Vagina (tissue), 2 donors: ENCODE measurements at regions not wholly inside any gene's neighbourhood (a gene's known extent, or its start where the extent isn't known, plus 50 kb on each side); places are given as distances from the start of the nearest gene placed in this dataset.

ENCODE experiments used
- DNase-seq, 2 donors: peaks; one replicate each; pipeline ENCODE4 v3.0.0-alpha.2; 2017; ENCODE audit errors: extremely low spot score in 2 of 2
- H3K27ac ChIP-seq: fragments of 200-600 bp; sonication (generic); one replicate; pipeline ENCODE4 v1.5.1; 2019
- H3K27me3 ChIP-seq: fragments of 200-600 bp; sonication (generic); one replicate; pipeline ENCODE4 v1.5.1; 2019
- H3K36me3 ChIP-seq, 2 donors: fragments of 200-600 bp; sonication (generic); one replicate each; pipeline ENCODE4 v1.5.1; 2017 to 2019
- H3K4me1 ChIP-seq: fragments of 200-600 bp; sonication (generic); one replicate; pipeline ENCODE4 v1.5.1; 2019
- H3K4me3 ChIP-seq, 2 donors: fragments of 200-600 bp; sonication (generic); 1 replicate in 1 of 2; 2 replicates in 1 of 2; pipeline ENCODE4 v1.5.1; 2016 to 2019
- H3K9me3 ChIP-seq: fragments of 200-600 bp; sonication (generic); one replicate; pipeline ENCODE4 v1.5.1; 2019
- CTCF ChIP-seq, 3 experiments: fragments of 450-650 bp in 2 of 3; fragments of 200-600 bp in 1 of 3; sonication (generic) in 1 of 3; IDR thresholded peaks; one replicate each; pipeline ENCODE4 v1.5.1; 2017 to 2019; ENCODE audit warnings: antibody characterized with exemption in 3 of 3, mild to moderate bottlenecking in 2 of 3, moderate library complexity in 2 of 3
- POLR2A ChIP-seq, 2 donors: fragments of 450-650 bp; IDR thresholded peaks; one replicate each; pipeline ENCODE4 v1.6.1; 2017; ENCODE audit warnings: antibody characterized with exemption in 2 of 2, mild to moderate bottlenecking in 2 of 2, moderate library complexity in 2 of 2
- POLR2AphosphoS5 ChIP-seq, 2 donors: sonication (generic); formaldehyde crosslinking; IDR thresholded peaks; one replicate each; pipeline ENCODE4 v1.9.0; 2017; ENCODE audit warnings: antibody characterized with exemption in 2 of 2, mild to moderate bottlenecking in 2 of 2, low read depth in 1 of 2; ENCODE audit not compliant: insufficient read depth in 1 of 2
- intact Hi-C: fragments of 100-400 bp; cut with DNase I; formaldehyde crosslinking; loops from one replicate; pipeline ENCODE4 v1.15.1; 2023

DNA sequence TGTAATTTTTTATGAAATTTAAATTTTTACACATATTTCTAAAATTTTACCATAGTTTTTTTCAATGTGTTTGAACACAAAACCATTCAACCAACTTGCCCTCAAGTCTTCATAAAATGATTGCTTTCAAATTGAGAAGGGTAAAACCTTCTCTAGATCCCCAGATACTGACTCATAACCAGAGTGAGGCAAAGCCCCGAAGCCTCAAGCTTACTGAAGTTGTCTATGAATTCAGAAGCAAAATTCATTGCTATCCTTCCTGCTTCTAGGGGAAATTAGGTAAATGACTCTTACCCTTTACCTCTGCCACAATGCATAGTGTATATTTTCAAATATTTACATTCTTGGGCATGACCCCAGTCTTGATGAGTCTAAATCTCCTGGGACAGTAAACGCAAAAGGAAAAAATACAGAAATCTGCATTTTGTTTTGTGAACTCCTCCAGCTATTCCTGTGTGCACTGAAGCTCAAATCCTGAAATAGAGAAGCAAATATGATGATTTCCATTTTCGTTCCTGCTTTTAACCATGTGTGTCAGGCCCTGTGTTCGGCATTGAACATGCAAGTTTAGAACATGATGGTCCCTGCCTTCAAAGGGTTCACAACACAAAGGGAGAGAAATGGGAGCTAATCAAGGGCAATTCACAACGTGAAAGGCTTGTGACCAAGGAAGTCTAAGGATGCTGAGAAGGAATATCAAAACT lies 246.3 kb downstream of the SUCLG1 start:
- Histone ChIP-seq H3K36me3 (no peaks in the 10 kb centered on the region), H3K4me3 (no peak overlapping the region), H3K27me3 (no peaks in the 10 kb centered on the region), H3K4me1 (no peaks in the 10 kb centered on the region), H3K27ac (no peak overlapping the region), H3K9me3 (no peaks in the 10 kb centered on the region)
- intact Hi-C loops: no loop called here
- DNase-seq: no peak
- TF ChIP-seq POLR2A (IDR thresholded peaks at IDR 0.05) (no peak), POLR2AphosphoS5 (IDR thresholded peaks at IDR 0.05; ENCODE audit: insufficient read depth in 1 of 2, low read depth in 1 of 2) (no peak), CTCF (IDR thresholded peaks at IDR 0.05) (no peak)

GRCh38 chr2:84209941-84210340 lies 249.1 kb downstream of the SUCLG1 start:
- no peak for DNase-seq
- no peak for TF ChIP-seq POLR2A (IDR thresholded peaks at IDR 0.05)
- no peak for TF ChIP-seq POLR2AphosphoS5 (IDR thresholded peaks at IDR 0.05; ENCODE audit: insufficient read depth in 1 of 2, low read depth in 1 of 2)
- TF ChIP-seq CTCF (IDR thresholded peaks at IDR 0.05): no peak

DNA sequence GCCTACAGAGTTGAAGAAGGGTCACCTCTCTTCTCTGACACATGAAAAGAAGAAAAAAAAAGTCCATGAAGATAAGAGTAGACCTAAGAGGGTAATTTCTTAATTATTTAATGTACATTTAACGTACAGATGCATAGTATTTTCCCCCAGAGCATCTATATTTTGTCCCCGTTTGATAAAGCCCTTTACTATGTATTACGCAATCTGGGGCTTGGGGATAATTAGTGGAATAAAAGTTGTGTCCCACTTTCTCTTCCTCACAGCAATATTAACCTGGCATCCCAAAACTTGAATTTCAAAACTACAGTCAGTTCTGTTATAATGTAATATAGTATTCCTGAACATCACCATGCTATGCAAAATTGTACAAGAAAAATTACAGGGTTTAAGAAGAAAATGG lies 254.1 kb downstream of the SUCLG1 start:
- Histone ChIP-seq H3K4me3 (no peak overlapping the region), H3K4me1 (no peaks in the 10 kb centered on the region), H3K27ac (no peak overlapping the region), H3K9me3 (no peaks in the 10 kb centered on the region), H3K36me3 (no peaks in the 10 kb centered on the region), H3K27me3 (no peaks in the 10 kb centered on the region)
- TF ChIP-seq CTCF (IDR thresholded peaks at IDR 0.05) (no peak), POLR2A (IDR thresholded peaks at IDR 0.05) (no peak), POLR2AphosphoS5 (IDR thresholded peaks at IDR 0.05; ENCODE audit: insufficient read depth in 1 of 2, low read depth in 1 of 2) (no peak)
- no peak for DNase-seq
- intact Hi-C loops: no loop called here

More at GRCh38 chr2:84209941-84210340, 249.1 kb downstream of the SUCLG1 start:
- Histone ChIP-seq H3K36me3 (no peaks in the 10 kb centered on the region), H3K4me1 (no peaks in the 10 kb centered on the region), H3K4me3 (no peak overlapping the region), H3K9me3 (no peaks in the 10 kb centered on the region), H3K27me3 (no peaks in the 10 kb centered on the region), H3K27ac (no peak overlapping the region)
- intact Hi-C loops: no loop called here

- no peak for DNase-seq
- H3K36me3 ChIP-seq: no peaks in the 10 kb centered on the region
- H3K4me3 ChIP-seq: no peak overlapping the region
- no peaks in the 10 kb centered on the region for H3K27me3 ChIP-seq
- no peaks in the 10 kb centered on the region for H3K9me3 ChIP-seq
- intact Hi-C loops: no loop called here
- no peaks in the 10 kb centered on the region for H3K4me1 ChIP-seq
- TF ChIP-seq CTCF (IDR thresholded peaks at IDR 0.05): no peak
- no peak for TF ChIP-seq POLR2AphosphoS5 (IDR thresholded peaks at IDR 0.05; ENCODE audit: insufficient read depth in 1 of 2, low read depth in 1 of 2)
- H3K27ac ChIP-seq: no peak overlapping the region
Observed at GRCh38 chr2:84202166-84202565, 256.9 kb downstream of the SUCLG1 start.

GRCh38 chr2:84201158-84201557 lies 257.9 kb downstream of the SUCLG1 start:
- Histone ChIP-seq H3K27me3 (no peaks in the 10 kb centered on the region), H3K27ac (no peak overlapping the region), H3K4me1 (no peaks in the 10 kb centered on the region), H3K9me3 (no peaks in the 10 kb centered on the region), H3K36me3 (no peaks in the 10 kb centered on the region), H3K4me3 (no peak overlapping the region)
- DNase-seq: no peak
- TF ChIP-seq CTCF (IDR thresholded peaks at IDR 0.05): no peak
- intact Hi-C loops: no loop called here
